ENCODE measurements at regions not wholly inside any gene's neighbourhood (a gene's known extent, or its start where the extent isn't known, plus 50 kb on each side); places are given as distances from the start of the nearest gene placed in this dataset.

DNA sequence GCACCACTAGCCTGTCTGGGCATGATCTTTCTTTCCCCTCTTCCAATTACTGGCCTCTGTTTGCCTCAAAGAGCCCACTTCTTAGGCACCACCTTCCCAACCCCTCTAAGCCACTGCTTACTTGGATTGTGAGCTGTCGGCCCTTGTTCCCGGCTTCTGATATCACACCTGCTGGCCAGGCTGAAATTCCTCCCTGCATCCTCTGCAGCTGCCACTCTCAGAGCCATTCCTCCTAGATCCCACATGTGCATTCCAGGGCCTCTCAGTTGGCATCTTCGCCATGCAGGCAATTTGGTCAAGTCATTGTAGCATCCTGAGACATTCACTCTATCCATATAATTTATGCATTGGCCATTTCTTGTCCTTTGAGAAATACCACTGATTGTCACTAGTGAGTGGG is 135.9 kb downstream of the OLIG3 start (continued):
- TF ChIP-seq TARDBP (IDR thresholded peaks at IDR 0.05; ENCODE audit: borderline replicate concordance), result no peak
- TF ChIP-seq MTA3 (IDR thresholded peaks at IDR 0.05; ENCODE audit: borderline replicate concordance, low read length), result no peak
- no peak for TF ChIP-seq PML (IDR thresholded peaks at IDR 0.05; ENCODE audit: low read length)

DNA sequence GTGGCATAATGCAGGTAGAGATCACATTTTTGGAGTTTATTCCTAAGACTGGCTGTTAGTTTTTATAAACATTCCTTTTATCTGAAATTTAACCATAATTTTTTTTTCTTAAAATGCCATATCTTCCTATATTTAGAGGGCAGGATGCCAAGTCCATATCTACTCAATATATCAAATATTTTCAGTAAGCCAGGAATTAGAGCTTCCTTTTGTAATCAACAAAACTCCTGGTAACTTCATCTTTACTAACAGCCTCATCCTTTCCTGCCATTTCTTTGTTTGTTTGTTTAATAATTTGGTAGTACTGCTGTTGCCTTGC is 136.3 kb downstream of the OLIG3 start:
- BruUV-seq (replicated peaks), result no TSS peak
- ChIA-PET POLR2A (no interaction called here), RAD21 (ENCODE audit: unreplicated experiment) (no interaction called here), CTCF (no interaction called here), SMC1A (ENCODE audit: uncharacterized antibody, unreplicated experiment) (interaction anchor here (0.6 to 2.4 kb wide), 3 partner anchors 8 to 175 kb away, joined by 3 to 7 read pairs (median 3); no protein-coding TSS in a partner anchor)
- Histone ChIP-seq H3K79me2 (ENCODE audit: control insufficient read depth, insufficient read depth, low read length) (no peaks in the 10 kb centered on the region), H3K4me3 (no peak overlapping the region), H3K36me3 (ENCODE audit: control insufficient read depth in 2 of 2, insufficient read depth in 2 of 2, low read length in 1 of 2) (no peaks in the 10 kb centered on the region), H3K27ac (ENCODE audit: control insufficient read depth, insufficient read depth) (no peak overlapping the region), H3K27me3 (replicated peaks in 1 of 2; ENCODE audit: control insufficient read depth in 2 of 2, insufficient read depth in 2 of 2, low read length in 1 of 2) (no peaks in the 10 kb centered on the region), H3K9me3 (replicated peaks; ENCODE audit: control insufficient read depth, insufficient read depth, low read length) (no peaks in the 10 kb centered on the region), H4K20me1 (ENCODE audit: control insufficient read depth, insufficient read depth) (no peaks in the 10 kb centered on the region), H2AFZ (ENCODE audit: control insufficient read depth, low read depth, low read length) (no peak overlapping the region), H3K4me2 (ENCODE audit: control insufficient read depth, insufficient read depth) (no peak overlapping the region), H3K4me1 (ENCODE audit: control insufficient read depth, insufficient read depth, low read length) (no peaks in the 10 kb centered on the region), H3K9ac (ENCODE audit: control insufficient read depth, insufficient read depth, low read length) (no peak overlapping the region)
- in situ Hi-C loops (cut with MboI), result no loop called here
- no peak for DNase-seq (ENCODE audit: low read depth, low spot score)
- intact Hi-C loops (cut with micrococcal nuclease; ENCODE audit: unreplicated experiment), result no loop called here
- ATAC-seq, result no peak
- FAIRE-seq, result no peak
- TF ChIP-seq, protein P1, sequence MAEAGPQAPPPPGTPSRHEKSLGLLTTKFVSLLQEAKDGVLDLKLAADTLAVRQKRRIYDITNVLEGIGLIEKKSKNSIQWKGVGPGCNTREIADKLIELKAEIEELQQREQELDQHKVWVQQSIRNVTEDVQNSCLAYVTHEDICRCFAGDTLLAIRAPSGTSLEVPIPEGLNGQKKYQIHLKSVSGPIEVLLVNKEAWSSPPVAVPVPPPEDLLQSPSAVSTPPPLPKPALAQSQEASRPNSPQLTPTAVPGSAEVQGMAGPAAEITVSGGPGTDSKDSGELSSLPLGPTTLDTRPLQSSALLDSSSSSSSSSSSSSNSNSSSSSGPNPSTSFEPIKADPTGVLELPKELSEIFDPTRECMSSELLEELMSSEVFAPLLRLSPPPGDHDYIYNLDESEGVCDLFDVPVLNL (IDR thresholded peaks at IDR 0.05; ENCODE audit: low read depth, low read length), result no peak
- no peak for TF ChIP-seq CEBPB (IDR thresholded peaks at IDR 0.05; ENCODE audit: borderline replicate concordance in 1 of 2, low read depth in 2 of 2, low read length in 2 of 2)
- TF ChIP-seq, protein P2, sequence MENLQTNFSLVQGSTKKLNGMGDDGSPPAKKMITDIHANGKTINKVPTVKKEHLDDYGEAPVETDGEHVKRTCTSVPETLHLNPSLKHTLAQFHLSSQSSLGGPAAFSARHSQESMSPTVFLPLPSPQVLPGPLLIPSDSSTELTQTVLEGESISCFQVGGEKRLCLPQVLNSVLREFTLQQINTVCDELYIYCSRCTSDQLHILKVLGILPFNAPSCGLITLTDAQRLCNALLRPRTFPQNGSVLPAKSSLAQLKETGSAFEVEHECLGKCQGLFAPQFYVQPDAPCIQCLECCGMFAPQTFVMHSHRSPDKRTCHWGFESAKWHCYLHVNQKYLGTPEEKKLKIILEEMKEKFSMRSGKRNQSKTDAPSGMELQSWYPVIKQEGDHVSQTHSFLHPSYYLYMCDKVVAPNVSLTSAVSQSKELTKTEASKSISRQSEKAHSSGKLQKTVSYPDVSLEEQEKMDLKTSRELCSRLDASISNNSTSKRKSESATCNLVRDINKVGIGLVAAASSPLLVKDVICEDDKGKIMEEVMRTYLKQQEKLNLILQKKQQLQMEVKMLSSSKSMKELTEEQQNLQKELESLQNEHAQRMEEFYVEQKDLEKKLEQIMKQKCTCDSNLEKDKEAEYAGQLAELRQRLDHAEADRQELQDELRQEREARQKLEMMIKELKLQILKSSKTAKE (IDR thresholded peaks at IDR 0.05; ENCODE audit: low read depth, poor library complexity, severe bottlenecking), result no peak
- TF ChIP-seq POU2F2 (IDR thresholded peaks at IDR 0.05; ENCODE audit: borderline replicate concordance, low read depth, low read length), result no peak
- TF ChIP-seq CHD4 (IDR thresholded peaks at IDR 0.05), result no peak
- no peak for TF ChIP-seq NFYB (IDR thresholded peaks at IDR 0.05; ENCODE audit: insufficient read depth, low read depth, low read length)
- TF ChIP-seq, protein P3, sequence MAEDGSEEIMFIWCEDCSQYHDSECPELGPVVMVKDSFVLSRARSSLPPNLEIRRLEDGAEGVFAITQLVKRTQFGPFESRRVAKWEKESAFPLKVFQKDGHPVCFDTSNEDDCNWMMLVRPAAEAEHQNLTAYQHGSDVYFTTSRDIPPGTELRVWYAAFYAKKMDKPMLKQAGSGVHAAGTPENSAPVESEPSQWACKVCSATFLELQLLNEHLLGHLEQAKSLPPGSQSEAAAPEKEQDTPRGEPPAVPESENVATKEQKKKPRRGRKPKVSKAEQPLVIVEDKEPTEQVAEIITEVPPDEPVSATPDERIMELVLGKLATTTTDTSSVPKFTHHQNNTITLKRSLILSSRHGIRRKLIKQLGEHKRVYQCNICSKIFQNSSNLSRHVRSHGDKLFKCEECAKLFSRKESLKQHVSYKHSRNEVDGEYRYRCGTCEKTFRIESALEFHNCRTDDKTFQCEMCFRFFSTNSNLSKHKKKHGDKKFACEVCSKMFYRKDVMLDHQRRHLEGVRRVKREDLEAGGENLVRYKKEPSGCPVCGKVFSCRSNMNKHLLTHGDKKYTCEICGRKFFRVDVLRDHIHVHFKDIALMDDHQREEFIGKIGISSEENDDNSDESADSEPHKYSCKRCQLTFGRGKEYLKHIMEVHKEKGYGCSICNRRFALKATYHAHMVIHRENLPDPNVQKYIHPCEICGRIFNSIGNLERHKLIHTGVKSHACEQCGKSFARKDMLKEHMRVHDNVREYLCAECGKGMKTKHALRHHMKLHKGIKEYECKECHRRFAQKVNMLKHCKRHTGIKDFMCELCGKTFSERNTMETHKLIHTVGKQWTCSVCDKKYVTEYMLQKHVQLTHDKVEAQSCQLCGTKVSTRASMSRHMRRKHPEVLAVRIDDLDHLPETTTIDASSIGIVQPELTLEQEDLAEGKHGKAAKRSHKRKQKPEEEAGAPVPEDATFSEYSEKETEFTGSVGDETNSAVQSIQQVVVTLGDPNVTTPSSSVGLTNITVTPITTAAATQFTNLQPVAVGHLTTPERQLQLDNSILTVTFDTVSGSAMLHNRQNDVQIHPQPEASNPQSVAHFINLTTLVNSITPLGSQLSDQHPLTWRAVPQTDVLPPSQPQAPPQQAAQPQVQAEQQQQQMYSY (CRISPR knock-in tag; IDR thresholded peaks at IDR 0.05), result no peak
- no peak for TF ChIP-seq BHLHE40 (IDR thresholded peaks at IDR 0.05; ENCODE audit: borderline replicate concordance in 1 of 2, low read depth in 2 of 2, low read length in 1 of 2)
- TF ChIP-seq, protein P4, sequence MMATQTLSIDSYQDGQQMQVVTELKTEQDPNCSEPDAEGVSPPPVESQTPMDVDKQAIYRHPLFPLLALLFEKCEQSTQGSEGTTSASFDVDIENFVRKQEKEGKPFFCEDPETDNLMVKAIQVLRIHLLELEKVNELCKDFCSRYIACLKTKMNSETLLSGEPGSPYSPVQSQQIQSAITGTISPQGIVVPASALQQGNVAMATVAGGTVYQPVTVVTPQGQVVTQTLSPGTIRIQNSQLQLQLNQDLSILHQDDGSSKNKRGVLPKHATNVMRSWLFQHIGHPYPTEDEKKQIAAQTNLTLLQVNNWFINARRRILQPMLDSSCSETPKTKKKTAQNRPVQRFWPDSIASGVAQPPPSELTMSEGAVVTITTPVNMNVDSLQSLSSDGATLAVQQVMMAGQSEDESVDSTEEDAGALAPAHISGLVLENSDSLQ (IDR thresholded peaks at IDR 0.05), result no peak

Measured in GM12878 (cell line).